Stimulated activated CD4-positive, alpha-beta T cell treated with anti-CD3 and anti-CD28 coated beads, Interleukin-12 subunit alpha, Interleukin-12 subunit beta, amount 100 ng/mL, for 48 hours (primary cell): ENCODE measurements at regions not wholly inside any gene's neighbourhood (a gene's known extent, or its start where the extent isn't known, plus 50 kb on each side); places are given as distances from the start of the nearest gene placed in this dataset.

Source experiments
- DNase-seq, 3 donors: peaks; one replicate each; pipeline ENCODE4 v3.0.0-alpha.2; 2020; ENCODE audit warnings: low read depth in 2 of 3, low spot score in 1 of 3

DNA sequence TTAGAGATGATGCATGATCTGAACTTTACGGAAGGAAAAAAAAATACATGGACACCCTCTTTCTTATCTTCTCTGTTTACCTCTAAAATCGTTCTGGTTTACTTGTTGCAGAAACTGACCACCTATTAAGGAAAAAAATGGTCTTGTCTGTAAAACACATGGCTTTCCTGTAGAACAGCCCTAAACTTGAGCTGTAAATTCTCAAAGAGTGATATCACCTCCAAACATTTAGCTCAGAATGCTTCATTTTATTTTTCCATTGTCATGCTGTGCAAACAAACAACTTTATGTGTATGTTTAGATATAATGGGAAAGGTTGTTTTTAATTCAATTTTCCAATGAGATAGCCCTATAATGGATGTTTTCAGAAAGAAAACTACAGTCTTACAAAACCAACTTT is 237.4 kb upstream of the NR2F2 start:
- DNase-seq: no peak

DNA sequence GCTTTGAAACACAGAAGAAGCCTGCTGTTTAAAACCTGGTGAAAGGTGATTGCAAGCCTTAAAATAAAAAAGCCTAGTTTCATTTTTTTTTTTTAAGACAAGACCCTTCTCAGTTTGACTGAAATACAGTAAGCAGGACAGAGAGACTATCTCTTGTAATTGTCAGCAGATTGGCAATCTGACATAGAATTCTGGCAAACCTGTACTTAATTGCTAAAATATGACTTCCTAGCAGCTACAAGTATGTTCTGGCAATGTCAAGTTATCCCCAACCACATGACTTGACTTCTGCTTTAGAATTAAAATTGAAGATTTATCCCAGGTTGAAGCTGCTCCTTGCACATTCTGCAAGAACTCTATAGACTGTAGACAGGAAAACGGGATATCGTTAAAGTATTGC is 232.8 kb upstream of the NR2F2 start:
- no peak for DNase-seq

DNA sequence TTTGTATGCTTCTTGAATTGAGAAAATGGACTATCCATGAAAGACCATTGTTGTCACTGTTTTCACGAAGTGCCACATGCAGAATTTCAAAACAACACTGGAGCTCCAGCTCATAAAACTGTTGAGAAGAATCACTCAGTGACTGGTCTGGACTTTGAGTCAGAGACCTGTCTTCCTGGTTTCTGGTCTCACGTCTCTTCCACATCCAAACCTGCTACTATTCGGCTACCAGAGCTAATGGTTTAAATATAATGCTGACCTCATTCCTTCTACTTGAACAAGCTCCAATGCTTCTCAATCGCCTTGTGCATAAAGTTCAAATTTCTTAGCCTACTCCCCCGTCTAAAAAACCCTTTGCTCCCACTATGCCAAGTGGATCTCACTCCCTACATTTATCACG is 227.9 kb upstream of the NR2F2 start:
- no peak for DNase-seq

DNA sequence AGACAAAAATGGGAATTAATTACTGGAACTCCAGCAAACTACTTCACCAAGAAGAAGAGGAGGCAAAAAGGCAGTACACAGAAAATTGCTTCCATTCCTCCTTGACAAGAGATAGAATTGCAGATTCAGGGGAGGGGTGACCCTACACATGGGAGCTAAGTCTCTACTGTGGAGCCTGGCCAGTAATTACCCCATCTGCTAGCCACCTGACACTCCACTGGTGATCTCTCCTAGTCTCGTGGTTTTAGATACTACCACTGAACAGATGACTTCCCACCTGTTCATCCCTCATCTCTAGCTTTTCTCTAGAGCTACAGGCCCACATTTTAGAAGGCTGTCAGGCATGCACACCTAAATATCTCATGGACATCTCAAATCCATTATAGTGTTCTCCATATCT is 224.3 kb upstream of the NR2F2 start:
- DNase-seq: no peak

DNA sequence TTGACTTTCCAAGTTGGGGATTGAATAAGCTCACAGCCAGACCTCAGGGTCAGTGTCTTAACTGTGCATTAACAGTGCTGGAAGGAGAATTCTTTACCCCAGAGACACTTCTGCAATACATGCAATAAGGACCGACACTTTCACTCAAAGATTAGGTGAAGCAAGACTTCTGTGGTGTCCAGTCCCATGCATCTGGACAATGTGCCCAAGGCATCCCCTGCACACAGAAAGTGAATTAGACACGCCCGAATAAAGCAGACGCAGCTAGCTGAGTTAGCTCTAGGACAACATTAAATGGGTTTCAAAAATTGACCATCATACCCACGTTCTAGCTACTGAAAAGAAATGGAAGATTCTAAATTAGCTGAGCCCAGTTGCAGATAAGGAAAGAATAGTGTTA is 223.9 kb upstream of the NR2F2 start:
- DNase-seq: no peak

DNA sequence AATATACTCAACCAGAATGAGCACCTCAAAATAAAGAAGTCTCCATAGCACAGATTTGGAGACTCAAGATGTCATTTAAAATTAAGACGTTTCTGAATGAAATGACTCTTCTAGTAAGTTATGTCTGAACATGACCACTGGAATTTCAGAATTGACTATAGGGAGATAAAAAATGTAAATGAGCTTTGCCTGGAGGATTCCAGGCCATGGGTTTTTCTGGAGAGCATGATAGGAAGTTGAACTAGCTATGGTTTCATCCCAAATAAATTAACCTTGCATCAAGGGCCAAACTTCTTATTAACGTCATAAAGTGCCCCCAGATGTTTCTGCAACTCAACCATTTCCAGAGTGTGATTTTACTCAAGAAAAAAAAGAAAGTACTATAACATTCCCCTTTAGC is 222.6 kb upstream of the NR2F2 start:
- DNase-seq: no peak

DNA sequence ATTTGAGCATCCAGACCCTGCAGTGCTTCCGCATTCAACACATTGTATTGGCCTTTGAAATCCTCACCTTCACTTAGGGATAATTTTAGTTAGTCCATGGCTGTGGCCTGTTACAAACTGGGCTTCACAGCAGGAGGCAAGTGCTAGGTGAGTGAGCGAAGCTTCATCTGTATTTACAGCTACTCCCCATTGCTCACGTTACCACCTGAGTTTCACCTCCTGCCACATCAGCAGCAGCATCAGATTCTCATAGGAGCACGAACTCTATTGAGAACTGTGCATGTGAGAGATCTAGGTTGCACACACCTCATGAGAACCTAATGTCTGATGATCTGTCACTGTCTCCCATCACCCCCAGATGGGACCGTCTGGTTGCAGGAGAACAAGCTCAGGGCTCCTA is 222.1 kb upstream of the NR2F2 start:
- DNase-seq: no peak

DNA sequence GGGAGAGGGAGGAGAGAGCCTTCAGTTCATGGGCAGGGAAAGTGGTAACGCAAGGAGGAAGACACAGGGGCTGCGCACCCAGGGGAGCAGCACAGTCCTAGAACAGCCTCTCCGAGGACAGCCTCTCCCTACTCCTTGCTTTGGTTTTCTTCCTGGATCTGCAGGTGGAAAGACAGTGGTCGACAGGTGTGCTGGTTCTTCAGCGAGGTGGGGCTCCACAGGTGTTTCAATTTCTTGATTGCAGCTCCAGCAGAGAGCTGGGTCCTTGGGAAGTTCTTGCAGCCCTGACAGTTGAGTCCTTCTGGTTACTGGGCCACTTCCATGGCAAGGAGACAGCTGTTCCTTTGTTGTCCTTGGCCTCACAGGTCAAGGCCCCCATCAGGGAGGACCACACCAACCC is 220.7 kb upstream of the NR2F2 start:
- DNase-seq: no peak

DNA sequence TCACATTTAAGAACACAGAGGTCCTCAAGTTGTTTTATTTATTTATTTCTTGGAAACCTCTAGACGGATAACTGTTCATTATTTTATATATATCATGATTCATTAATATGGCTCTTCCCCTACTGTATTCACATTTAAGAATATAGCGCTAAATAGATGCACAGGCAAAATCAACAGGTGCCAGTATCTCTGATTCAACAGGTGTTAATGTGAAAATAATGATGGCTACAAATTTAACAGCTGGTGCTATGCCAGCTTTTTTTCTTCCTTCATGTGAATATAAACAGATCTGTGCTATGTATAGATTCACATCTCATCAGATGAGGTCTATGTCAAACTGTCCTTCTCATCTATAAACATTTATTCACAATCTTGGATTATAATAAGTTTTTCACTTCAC is 218.5 kb upstream of the NR2F2 start:
- no peak for DNase-seq

DNA sequence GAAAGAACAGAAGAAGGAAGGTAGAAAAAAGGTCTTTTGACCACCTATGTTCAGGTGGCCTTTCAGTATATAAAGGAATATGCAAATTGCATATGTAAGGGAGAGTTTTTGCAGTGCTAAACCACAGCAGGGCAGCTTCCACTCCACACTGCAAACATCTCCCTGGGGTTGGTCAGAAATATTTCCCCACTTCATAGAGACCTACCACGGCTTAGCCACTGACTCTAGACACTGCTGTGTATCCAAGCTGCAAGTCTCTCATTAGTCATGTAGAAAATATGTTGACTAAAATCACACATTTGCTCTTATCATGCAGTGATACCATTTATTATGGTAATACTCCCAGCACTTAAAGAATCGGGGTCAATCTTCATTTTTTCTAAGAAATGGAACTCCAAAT is 214.9 kb upstream of the NR2F2 start:
- no peak for DNase-seq

DNA sequence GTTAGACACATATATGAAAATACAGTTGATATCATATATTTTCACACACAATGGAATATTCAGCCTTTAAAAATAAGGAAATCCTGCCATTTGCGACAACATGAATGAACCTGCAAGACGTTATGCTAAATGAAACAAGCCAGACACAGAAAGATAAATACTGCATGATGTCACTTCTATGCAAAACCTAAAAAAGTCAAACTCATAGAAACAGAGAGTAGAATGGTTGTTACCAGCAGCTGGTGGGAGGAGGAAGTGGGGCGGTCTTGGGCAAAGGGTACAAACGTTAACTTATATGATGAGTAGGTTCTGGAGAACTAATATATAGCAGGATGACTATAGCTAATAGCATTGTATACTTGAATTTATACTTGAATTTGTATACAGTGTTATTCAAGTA is 213.2 kb upstream of the NR2F2 start:
- no peak for DNase-seq

DNA sequence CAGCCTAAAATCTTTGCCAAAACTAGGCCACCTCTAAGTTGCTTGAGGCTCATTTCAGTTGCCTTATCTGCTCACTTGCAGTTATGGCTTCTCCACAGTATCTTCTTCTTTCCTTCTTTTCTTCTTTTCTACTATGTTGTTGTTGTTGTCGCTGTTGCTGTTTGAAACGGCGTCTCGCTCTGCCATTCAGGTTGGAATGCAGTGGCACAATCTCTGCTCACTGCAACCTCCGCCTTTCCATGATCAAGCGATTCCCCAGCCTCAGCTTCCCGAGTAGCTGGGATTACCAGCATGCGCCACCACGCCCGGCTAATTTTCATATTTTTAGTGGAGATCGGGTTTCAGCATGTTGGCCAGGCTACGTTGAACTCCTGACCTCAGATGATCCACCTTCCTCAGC is 210.8 kb upstream of the NR2F2 start:
- DNase-seq: no peak

DNA sequence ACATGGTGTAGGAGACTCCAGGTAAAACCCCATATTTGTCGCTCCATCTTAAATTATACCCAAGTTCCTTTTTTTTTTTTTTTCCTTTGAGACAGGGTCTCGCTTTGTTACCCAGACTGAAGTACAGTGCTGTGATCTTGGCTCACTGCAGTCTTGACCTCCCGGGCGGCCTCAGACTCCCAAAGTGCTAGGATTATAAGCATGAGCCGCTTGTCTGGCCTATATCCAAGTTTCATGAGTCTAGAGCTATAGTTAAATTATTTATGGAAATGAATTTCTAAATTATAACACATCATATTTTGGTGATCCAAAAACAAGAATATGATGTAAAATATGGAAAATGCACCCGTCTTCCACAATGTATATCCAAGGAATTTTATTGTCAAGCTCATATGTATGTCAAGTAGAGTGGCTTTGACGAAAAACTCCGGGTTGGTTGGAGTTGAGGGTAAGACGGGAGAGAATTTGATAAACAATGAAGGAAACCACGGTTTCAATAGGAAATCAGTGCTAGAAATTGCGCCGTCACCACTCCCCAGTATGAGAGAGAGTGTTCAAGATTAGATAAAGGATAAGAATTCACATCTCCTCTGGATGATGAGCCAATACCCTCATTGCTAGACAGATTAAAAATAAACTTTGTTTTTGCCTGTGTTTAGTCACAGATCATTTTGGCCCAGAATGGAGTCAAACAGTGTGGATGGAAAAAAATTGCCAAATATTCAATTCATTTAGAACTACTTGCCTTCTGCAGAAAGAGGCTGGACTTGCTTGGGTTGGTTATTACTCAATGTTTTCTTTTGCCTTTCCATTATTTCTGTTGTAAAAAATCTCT is 209.2 kb upstream of the NR2F2 start:
- no peak for DNase-seq

DNA sequence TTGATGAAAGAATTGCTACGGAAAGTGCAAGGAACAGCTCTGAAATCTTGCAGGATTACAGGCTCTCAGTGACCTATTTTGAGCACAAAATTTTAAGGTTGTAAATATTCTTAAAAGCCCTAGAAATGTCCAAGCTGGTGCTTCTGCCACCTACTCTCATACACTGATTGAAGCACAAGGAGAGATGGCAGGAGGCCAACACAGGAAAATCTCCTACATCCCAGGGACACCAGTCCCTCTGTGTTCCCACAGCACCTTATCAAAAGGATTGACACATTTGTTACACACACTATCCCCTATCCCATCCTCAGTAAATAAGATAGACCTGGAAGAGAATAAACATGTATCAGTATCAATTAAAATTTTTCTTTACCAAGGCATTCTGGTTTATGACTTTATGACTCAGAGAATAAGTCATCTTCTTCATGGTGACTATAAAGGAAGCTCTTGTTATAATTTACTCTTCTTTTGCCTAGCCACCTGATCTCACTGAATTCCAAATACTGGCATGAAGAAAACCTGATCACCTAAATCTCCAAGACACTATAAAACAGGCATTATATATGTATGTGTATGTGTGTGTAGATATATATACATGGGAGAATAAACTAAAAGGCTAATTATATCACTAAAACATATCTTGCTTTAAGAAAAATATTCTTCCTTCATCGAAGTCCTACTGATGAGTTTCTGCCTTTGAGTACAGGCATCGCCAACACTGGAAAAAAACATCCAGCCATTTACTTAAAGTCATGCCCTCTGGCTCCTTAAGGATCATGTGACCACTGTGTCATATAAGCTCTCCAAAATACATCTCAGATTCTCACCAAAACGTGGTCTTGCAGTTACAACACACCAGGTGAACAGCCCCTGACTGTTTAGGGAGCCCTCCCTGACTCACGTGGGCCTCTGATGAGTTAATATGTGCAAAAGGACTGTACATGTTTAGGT is 208.1 kb upstream of the NR2F2 start:
- no peak for DNase-seq

DNA sequence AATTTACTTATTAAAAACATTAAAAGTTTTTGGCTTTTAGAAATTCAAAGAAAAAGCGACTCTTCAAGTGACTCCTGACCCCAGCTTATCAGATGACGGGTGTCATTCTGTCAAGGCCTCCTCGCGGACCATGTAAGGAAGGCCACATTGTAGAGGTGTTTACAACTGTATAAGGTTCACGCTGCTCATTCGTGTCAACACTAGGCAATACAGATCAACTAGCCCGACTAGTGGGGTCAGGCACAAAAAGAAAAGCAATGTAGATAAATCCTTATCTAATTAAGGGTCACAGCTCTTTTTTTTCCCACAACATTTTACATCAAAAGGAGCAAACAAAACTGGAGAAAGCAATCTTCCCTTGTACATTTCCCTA is 207.5 kb upstream of the NR2F2 start:
- DNase-seq: no peak

DNA sequence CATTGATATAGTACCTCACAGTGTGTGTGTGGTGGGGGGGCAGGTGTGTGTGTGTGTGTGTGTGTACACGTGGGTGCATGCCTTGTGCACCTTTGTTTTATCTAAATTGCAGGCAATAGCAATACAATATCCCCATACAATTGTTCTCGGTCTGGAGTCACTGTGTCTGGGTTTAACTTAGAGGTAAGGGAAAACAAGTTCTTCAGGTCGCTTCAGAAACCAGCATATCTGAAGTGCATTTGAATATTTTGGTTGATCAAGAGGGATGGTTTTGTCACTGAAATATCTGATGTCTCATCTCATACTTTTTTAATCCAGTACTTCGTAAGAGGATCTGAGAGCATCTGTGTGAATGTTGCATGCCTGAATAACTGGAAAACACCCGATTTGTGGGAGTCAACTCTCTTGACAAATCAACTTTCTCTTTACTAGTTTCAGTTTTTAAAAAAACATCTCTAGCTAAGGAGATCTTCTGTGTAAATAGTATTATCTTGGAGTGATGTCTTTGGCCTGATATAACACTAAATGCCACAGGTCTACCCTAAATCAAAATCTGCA is 206.8 kb upstream of the NR2F2 start:
- DNase-seq: no peak

DNA sequence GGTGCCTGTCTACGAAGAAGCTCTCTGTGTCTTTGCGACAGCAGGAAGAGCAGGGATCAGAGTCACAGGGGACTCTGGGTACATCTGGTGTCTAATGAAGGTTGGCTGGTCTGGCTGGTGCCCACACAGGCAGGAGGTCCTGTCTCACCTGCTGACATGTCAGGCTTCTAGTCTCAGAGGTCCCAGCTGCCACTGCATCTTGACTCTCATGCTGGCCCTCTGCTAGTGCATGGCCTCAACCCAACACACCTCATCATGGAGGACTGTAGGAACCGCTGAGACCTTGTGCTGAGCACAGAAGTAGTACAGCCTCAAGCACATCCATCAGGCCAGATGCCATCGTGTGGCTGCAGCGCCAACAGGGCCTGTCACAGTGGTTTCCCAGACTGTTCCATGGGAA is 206.1 kb upstream of the NR2F2 start:
- DNase-seq: no peak

DNA sequence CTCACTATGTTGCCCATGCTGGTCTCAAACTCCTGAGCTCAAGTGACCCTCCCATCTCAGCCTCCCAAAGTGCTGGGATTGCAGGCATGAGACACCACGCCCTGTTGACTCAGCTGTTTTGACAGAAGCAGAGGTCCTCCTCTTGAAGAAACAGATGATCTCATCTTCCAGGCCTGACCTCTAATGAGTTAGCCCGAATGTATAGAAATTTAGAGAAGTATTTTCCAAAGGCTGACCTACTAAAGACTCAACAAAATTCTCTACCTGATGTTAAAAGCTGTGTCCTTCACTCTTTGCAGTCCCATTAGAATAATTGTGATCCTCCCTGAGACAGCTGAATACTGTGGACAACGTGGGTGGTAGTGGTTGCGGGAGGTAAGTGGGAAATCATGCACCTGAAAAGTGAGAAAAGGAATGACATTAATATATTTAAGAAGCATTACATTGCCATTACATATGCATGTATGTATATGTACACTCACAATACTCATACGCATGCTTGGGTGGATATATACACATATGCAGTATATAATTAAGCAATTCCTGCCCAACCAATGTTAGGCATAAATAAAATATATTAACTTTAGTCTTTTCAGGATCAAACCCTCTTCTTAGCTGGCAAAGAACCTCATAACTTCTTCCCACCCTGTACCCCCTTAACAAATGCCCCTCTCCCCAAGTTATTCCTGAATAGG is 204.6 kb upstream of the NR2F2 start:
- DNase-seq: no peak

DNA sequence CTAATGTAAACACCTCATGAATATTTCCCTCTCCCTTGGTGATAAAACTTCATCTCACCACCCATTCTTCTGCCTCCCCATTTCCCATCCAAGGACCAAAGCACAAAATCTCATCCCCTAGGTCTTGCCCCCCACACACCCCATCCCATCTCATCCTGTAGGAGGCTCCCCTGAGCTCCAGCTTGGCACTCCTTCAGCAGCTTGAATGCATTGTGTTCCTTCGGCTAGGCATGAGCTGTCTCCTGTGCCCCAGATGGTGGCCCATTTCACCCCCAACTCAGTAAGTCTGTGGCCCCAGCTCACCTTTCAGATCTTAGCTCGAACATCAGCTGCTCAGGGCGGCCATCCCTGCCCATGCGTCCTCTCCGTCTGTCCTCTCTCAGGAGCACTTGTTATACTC is 203.6 kb upstream of the NR2F2 start:
- DNase-seq: no peak

DNA sequence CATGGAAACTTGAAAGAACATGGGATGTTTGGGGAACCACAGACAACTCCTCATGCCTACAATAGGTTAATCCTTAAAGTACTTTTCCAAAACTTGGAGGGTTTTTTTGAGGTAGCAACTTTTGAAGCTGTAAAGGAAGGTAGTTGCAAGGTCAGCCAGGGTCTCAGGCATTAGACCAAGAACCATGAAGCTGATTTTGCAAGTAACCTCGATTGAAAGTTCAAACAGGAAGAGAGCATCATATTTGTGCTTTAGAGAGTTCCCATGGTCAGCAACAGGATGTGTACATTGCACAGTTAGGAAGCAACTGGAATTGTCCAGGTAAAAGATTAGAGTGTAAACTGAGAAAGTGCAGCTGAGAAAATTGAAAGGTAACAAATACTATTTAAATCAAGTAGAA is 199.8 kb upstream of the NR2F2 start:
- DNase-seq: no peak

DNA sequence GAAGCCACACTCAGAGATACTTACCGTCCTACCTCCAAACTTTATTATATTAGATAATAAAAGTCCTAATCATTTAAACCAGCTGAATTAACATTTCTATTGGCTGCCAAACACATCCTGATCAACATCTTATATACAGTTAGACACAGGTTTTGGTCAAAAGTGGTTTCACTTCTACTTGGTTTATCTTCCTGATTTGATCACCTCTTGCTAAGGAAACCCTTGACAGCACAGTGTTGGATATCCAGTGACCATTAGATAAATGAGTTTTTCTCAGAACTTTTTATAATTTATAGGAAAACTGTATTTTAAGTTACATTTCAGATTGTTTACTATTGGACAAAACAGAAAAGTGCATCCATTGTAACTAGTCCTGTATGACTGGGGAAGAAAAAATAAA is 198.4 kb upstream of the NR2F2 start:
- DNase-seq: no peak
